Cardiac muscle cell (in vitro differentiated cells and primary cell): ENCODE measurements at regions not wholly inside any gene's neighbourhood (a gene's known extent, or its start where the extent isn't known, plus 50 kb on each side); places are given as distances from the start of the nearest gene placed in this dataset.

Source experiments
- DNase-seq, 2 donors: peaks; one replicate each; pipeline versions ENCODE4 v3.0.0 to v3.0.0-alpha.2; 2010 to 2017; ENCODE audit warnings: low read depth in 1 of 2, low spot score in 1 of 2
- H3K27ac ChIP-seq: fragments of 200-600 bp; sonication (generic); 2 replicates; pipeline ENCODE4 v1.5.1; 2016
- H3K27me3 ChIP-seq: fragments of 200-600 bp; sonication (generic); 2 replicates; pipeline ENCODE4 v1.6.0; 2016; ENCODE audit warnings: control low read depth
- H3K36me3 ChIP-seq: fragments of 200-600 bp; sonication (generic); 2 replicates; pipeline ENCODE4 v1.5.1; 2016; ENCODE audit warnings: control low read depth
- H3K4me1 ChIP-seq: fragments of 200-600 bp; sonication (generic); 2 replicates; pipeline ENCODE4 v1.8.1; 2017; ENCODE audit warnings: low read depth, mild to moderate bottlenecking, mixed run types
- H3K4me3 ChIP-seq: fragments of 200-600 bp; sonication (generic); 2 replicates; pipeline ENCODE4 v1.5.1; 2016; ENCODE audit warnings: mild to moderate bottlenecking
- H3K9me3 ChIP-seq: fragments of 200-600 bp; sonication (generic); 2 replicates; pipeline ENCODE4 v1.5.1; 2017; ENCODE audit warnings: low read depth, mild to moderate bottlenecking, control low read depth
- CTCF ChIP-seq: IDR thresholded peaks from 2 replicates; pipeline ENCODE4 v1.5.1; 2012; ENCODE audit warnings: low read depth, mild to moderate bottlenecking, low read length

GRCh38 chr12:4138051-4138450, 135.5 kb upstream of the CCND2 start:
- Histone ChIP-seq H3K9me3 (no peaks in the 10 kb centered on the region), H3K36me3 (no peaks in the 10 kb centered on the region), H3K27ac (no peak overlapping the region), H3K27me3 (no peaks in the 10 kb centered on the region), H3K4me3 (no peak overlapping the region), H3K4me1 (peaks cover 4% of the 10 kb centered on the region)
- TF ChIP-seq CTCF, result no peak
- DNase-seq, result no peak

- Histone ChIP-seq H3K4me3 (no peak overlapping the region), H3K27me3 (no peaks in the 10 kb centered on the region), H3K36me3 (no peaks in the 10 kb centered on the region), H3K27ac (no peak overlapping the region), H3K4me1 (peaks cover 4% of the 10 kb centered on the region), H3K9me3 (no peaks in the 10 kb centered on the region)
- TF ChIP-seq CTCF, result no peak
- no peak for DNase-seq
Measured at GRCh38 chr12:4137441-4137840, 136.1 kb upstream of the CCND2 start.

GRCh38 chr12:4137015-4137414, 136.5 kb upstream of the CCND2 start:
- TF ChIP-seq CTCF, result no peak
- H3K4me3 ChIP-seq, result no peak overlapping the region
- no peaks in the 10 kb centered on the region for H3K36me3 ChIP-seq
- H3K4me1 ChIP-seq, result peaks cover 4% of the 10 kb centered on the region
- no peak overlapping the region for H3K27ac ChIP-seq
- H3K27me3 ChIP-seq, result no peaks in the 10 kb centered on the region
- no peak for DNase-seq
- H3K9me3 ChIP-seq, result no peaks in the 10 kb centered on the region

- Histone ChIP-seq H3K27me3 (no peaks in the 10 kb centered on the region), H3K27ac (no peak overlapping the region), H3K36me3 (no peaks in the 10 kb centered on the region), H3K9me3 (no peaks in the 10 kb centered on the region), H3K4me1 (peaks cover 4% of the 10 kb centered on the region), H3K4me3 (no peak overlapping the region)
- TF ChIP-seq CTCF, result no peak
- DNase-seq, result no peak
Measured at GRCh38 chr12:4135919-4136605, 137.5 kb upstream of the CCND2 start.

GRCh38 chr12:4134448-4135263, 138.9 kb upstream of the CCND2 start:
- Histone ChIP-seq H3K27ac (no peak overlapping the region), H3K27me3 (no peaks in the 10 kb centered on the region), H3K4me3 (no peak overlapping the region), H3K36me3 (no peaks in the 10 kb centered on the region), H3K9me3 (no peaks in the 10 kb centered on the region), H3K4me1 (peaks cover 4% of the 10 kb centered on the region)
- no peak for TF ChIP-seq CTCF
- no peak for DNase-seq
